GM19452 (cell line): ENCODE measurements at regions not wholly inside any gene's neighbourhood (a gene's known extent, or its start where the extent isn't known, plus 50 kb on each side); places are given as distances from the start of the nearest gene placed in this dataset.
"Not testable (repeated sequence)": the region's sequence is repeated elsewhere in the genome, so short reads cannot be mapped to it uniquely, and the experiment has no call there.

Source experiments
- ATAC-seq: cut with Tn5 transposase; IDR thresholded peaks from one replicate; pipeline ENCODE4 v1.9.1; 2021; ENCODE audit not compliant: unreplicated experiment

GRCh38 chr10:89946106-89946505 lies 244.7 kb downstream of the KIF20B start:
- no peak for ATAC-seq

- ATAC-seq: no peak
Observed at GRCh38 chr10:89949496-89949895, 248.1 kb downstream of the KIF20B start.

GRCh38 chr10:89952325-89952724 lies 250.9 kb downstream of the KIF20B start:
- no peak for ATAC-seq

- ATAC-seq: no peak
Observed at GRCh38 chr10:89952751-89953150, 251.4 kb downstream of the KIF20B start.

- no peak for ATAC-seq
Observed at GRCh38 chr10:89954061-89954460, 252.7 kb downstream of the KIF20B start.

- no peak for ATAC-seq
Observed at GRCh38 chr10:89954787-89955566, 253.6 kb downstream of the KIF20B start.

- no peak for ATAC-seq
Observed at GRCh38 chr10:89959433-89960110, 258.2 kb downstream of the KIF20B start.

GRCh38 chr10:89963451-89964102 lies 262.2 kb downstream of the KIF20B start:
- ATAC-seq: no peak

- ATAC-seq: no peak
Observed at GRCh38 chr10:89966211-89966610, 264.8 kb downstream of the KIF20B start.

- ATAC-seq: no peak
Observed at GRCh38 chr10:89973326-89973725, 271.9 kb downstream of the KIF20B start.

- no peak for ATAC-seq
Observed at GRCh38 chr10:89975071-89975470, 273.7 kb downstream of the KIF20B start.

GRCh38 chr10:89975771-89976170 lies 274.4 kb downstream of the KIF20B start:
- no peak for ATAC-seq

- ATAC-seq: no peak
Observed at GRCh38 chr10:89978081-89978480, 276.7 kb downstream of the KIF20B start.

GRCh38 chr10:89979726-89980125 lies 278.3 kb downstream of the KIF20B start:
- no peak for ATAC-seq

- ATAC-seq: no peak
Observed at GRCh38 chr10:89980166-89980565, 278.8 kb downstream of the KIF20B start.

- no peak for ATAC-seq
Observed at GRCh38 chr10:89981891-89982290, 280.5 kb downstream of the KIF20B start.

GRCh38 chr10:89985446-89985845 lies 284.1 kb downstream of the KIF20B start:
- no peak for ATAC-seq

- ATAC-seq: not testable (repeated sequence)
Observed at GRCh38 chr10:89988361-89988760, 287.0 kb downstream of the KIF20B start.

- ATAC-seq: no peak
Observed at GRCh38 chr10:89992575-89992974, 291.2 kb downstream of the KIF20B start.

- ATAC-seq: no peak
Observed at GRCh38 chr10:90007226-90007625, 305.8 kb downstream of the KIF20B start.

- not testable (repeated sequence) for ATAC-seq
Observed at GRCh38 chr10:90011281-90011680, 309.9 kb downstream of the KIF20B start.

GRCh38 chr10:90018819-90019218 lies 317.4 kb downstream of the KIF20B start:
- ATAC-seq: no peak
